OCI-LY7 (cell line): ENCODE measurements at regions not wholly inside any gene's neighbourhood (a gene's known extent, or its start where the extent isn't known, plus 50 kb on each side); places are given as distances from the start of the nearest gene placed in this dataset.
"Not testable (repeated sequence)": the region's sequence is repeated elsewhere in the genome, so short reads cannot be mapped to it uniquely, and the experiment has no call there.

Experiments
- BruUV-seq: library from RNA; stranded (reverse); fragments of 400-500 nt; replicated peaks from 2 replicates; lab custom pipeline; 2021; lab: Mats Ljungman, UMichigan
- CTCF ChIA-PET: fragments of 300-600 bp; sonication (Branson Sonifier 250); formaldehyde crosslinking; loops from one replicate; lab custom pipeline; 2022; ENCODE audit warnings: antibody characterized with exemption; ENCODE audit not compliant: unreplicated experiment; lab: Charles Lee
- POLR2A ChIA-PET: fragments of 300-600 bp; sonication (Branson Sonifier 250); formaldehyde crosslinking; loops from one replicate; lab custom pipeline; 2022; ENCODE audit warnings: antibody characterized with exemption; lab: Charles Lee
- DNase-seq: peaks from one replicate; pipeline ENCODE4 v3.0.0-alpha.2; 2015; ENCODE audit warnings: low spot score
- H2AFZ ChIP-seq: fragments of 200-600 bp; sonication (generic), shearing (Covaris generic); 2 replicates; pipeline ENCODE4 v1.6.1; 2014; ENCODE audit warnings: mild to moderate bottlenecking, antibody characterized with exemption, low read length, moderate library complexity
- H3K27ac ChIP-seq: fragments of 200-600 bp; sonication (generic); 2 replicates; pipeline ENCODE4 v1.5.1; 2014; ENCODE audit warnings: mixed run types, low read depth, mild to moderate bottlenecking, moderate library complexity, low read length, inconsistent platforms; ENCODE audit not compliant: poor library complexity, severe bottlenecking
- H3K36me3 ChIP-seq: fragments of 200-600 bp; sonication (generic); 2 replicates; pipeline ENCODE4 v1.6.1; 2014; ENCODE audit warnings: mild to moderate bottlenecking, antibody characterized with exemption, low read length, moderate library complexity, mixed read lengths; ENCODE audit not compliant: insufficient read depth
- H3K4me1 ChIP-seq: fragments of 200-600 bp; sonication (generic); 2 replicates; pipeline ENCODE4 v1.5.1; 2014; ENCODE audit warnings: mild to moderate bottlenecking, low read length; ENCODE audit not compliant: insufficient read depth, poor library complexity, severe bottlenecking
- H3K4me2 ChIP-seq: fragments of 200-600 bp; sonication (generic); 2 replicates; pipeline ENCODE4 v1.6.1; 2014; ENCODE audit warnings: mild to moderate bottlenecking, low read length
- H3K4me3 ChIP-seq: fragments of 200-600 bp; sonication (generic); 2 replicates; pipeline ENCODE4 v1.5.1; 2014; ENCODE audit warnings: mild to moderate bottlenecking, low read depth, low read length; ENCODE audit not compliant: poor library complexity, severe bottlenecking
- H3K79me2 ChIP-seq: fragments of 200-600 bp; sonication (generic); 2 replicates; pipeline ENCODE4 v1.6.1; 2016; ENCODE audit warnings: low read depth, mild to moderate bottlenecking, low read length, moderate library complexity, mixed read lengths; ENCODE audit not compliant: insufficient read depth
- H3K9me2 ChIP-seq: fragments of 200-600 bp; sonication (generic); 2 replicates; pipeline ENCODE4 v1.6.1; 2016; ENCODE audit warnings: mild to moderate bottlenecking, low read length, mixed read lengths; ENCODE audit not compliant: insufficient read depth
- H3K9me3 ChIP-seq: fragments of 200-600 bp; sonication (generic); 2 replicates; pipeline ENCODE4 v1.6.1; 2014; ENCODE audit warnings: mild to moderate bottlenecking, mixed run types, low read length, mixed read lengths
- H4K20me1 ChIP-seq: fragments of 200-600 bp; sonication (generic); 2 replicates; pipeline ENCODE4 v1.6.1; 2014; ENCODE audit warnings: mild to moderate bottlenecking, antibody characterized with exemption, low read length, moderate library complexity, mixed read lengths; ENCODE audit not compliant: insufficient read depth
- CTCF ChIP-seq: fragments of 200-600 bp; sonication (generic); conservative IDR thresholded peaks from 2 replicates; pipeline ENCODE4 v1.5.1; 2014; ENCODE audit warnings: mild to moderate bottlenecking, antibody characterized with exemption, low read length, moderate library complexity, mixed read lengths
- EZH2phosphoT487 ChIP-seq: fragments of 200-600 bp; sonication (generic); IDR thresholded peaks from 2 replicates; pipeline ENCODE4 v1.6.1; 2018; ENCODE audit warnings: low read depth, borderline replicate concordance, mild to moderate bottlenecking, mixed run types, antibody characterized with exemption, low read length, moderate library complexity, mixed read lengths
- intact Hi-C: fragments of 100-400 bp; cut with micrococcal nuclease; formaldehyde crosslinking; loops from one replicate; pipeline ENCODE4 v1.10.0; 2022; ENCODE audit not compliant: unreplicated experiment

DNA sequence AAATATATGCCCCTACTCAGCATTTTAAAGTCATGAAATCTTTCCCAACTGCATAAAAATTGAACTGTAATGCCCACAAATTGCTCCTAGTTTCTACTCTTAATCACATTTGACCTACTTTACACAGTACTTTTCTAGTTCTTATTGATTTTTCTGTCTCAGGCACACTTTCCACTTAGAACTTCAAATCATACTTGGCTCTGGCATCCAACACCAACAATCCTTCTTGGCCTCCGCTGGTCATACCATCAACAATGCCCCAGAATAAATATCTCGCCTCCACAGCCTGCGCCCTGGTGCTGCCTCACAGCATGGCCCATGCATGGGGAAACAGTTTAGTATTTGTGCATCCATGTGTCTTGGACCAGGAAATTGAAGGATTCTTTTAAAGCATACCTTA, 107.5 kb upstream of the SYT10 start:
- no peaks in the 10 kb centered on the region for H3K79me2 ChIP-seq
- no TSS peak for BruUV-seq
- no peaks in the 10 kb centered on the region for H3K9me2 ChIP-seq
- DNase-seq = no peak
- no peaks in the 10 kb centered on the region for H3K36me3 ChIP-seq
- H3K4me2 ChIP-seq = no peak overlapping the region
- H3K9me3 ChIP-seq = no peaks in the 10 kb centered on the region
- H3K4me3 ChIP-seq = no peak overlapping the region
- no peak overlapping the region for H3K27ac ChIP-seq
- no peak overlapping the region for H2AFZ ChIP-seq
- no peaks in the 10 kb centered on the region for H4K20me1 ChIP-seq
- TF ChIP-seq CTCF (no peak), EZH2phosphoT487 (no peak)
- POLR2A ChIA-PET = no interaction called here
- intact Hi-C loops = no loop called here
- H3K4me1 ChIP-seq = no peaks in the 10 kb centered on the region
- CTCF ChIA-PET = no interaction called here

- H2AFZ ChIP-seq, DNase-seq, POLR2A ChIA-PET, H3K79me2 ChIP-seq, BruUV-seq, H3K9me2 ChIP-seq, CTCF ChIA-PET, H3K4me2 ChIP-seq, H4K20me1 ChIP-seq, H3K36me3 ChIP-seq, H3K27ac ChIP-seq, H3K4me1 ChIP-seq, H3K4me3 ChIP-seq, H3K9me3 ChIP-seq, intact Hi-C loops: not testable (repeated sequence)
Observed at GRCh38 chr12:33550214-33550613, 110.6 kb upstream of the SYT10 start.

DNA sequence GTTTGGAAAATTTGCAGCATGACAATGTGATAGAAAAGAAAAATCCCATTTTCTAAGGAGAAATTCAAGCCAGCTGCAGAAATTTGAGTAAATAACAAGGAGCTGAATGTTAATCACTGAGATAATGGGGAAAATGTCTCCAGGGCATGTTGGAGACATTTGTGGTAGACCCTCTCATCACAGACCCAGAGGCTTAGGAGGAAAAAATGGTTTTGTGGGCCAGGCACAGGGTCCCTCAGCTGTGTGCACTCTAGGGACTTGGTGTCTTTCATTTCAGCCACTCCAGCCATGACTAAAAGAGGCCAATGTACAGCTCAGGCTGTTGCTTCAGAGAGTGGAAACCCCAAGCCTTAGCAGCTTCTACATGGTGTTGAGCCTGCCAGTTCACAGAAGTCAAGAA, 111.4 kb upstream of the SYT10 start:
- no peaks in the 10 kb centered on the region for H3K79me2 ChIP-seq
- ChIA-PET POLR2A (no interaction called here), CTCF (no interaction called here)
- DNase-seq = no peak
- no peak overlapping the region for H2AFZ ChIP-seq
- no peaks in the 10 kb centered on the region for H3K9me3 ChIP-seq
- H3K4me2 ChIP-seq = no peak overlapping the region
- H3K36me3 ChIP-seq = no peaks in the 10 kb centered on the region
- H3K27ac ChIP-seq = no peak overlapping the region
- TF ChIP-seq CTCF (no peak), EZH2phosphoT487 (no peak)
- H3K4me3 ChIP-seq = no peak overlapping the region
- H4K20me1 ChIP-seq = no peaks in the 10 kb centered on the region
- no TSS peak for BruUV-seq
- intact Hi-C loops = no loop called here
- H3K9me2 ChIP-seq = no peaks in the 10 kb centered on the region
- no peaks in the 10 kb centered on the region for H3K4me1 ChIP-seq
